Right lobe of liver (tissue), 6 donors: ENCODE measurements at regions not wholly inside any gene's neighbourhood (a gene's known extent, or its start where the extent isn't known, plus 50 kb on each side); places are given as distances from the start of the nearest gene placed in this dataset.

Experiments
- ATAC-seq, 4 donors: fragments of 200-7000 bp; cut with Tn5 transposase; one replicate each; pipeline ENCODE4 v1.9.1; 2020; ENCODE audit warnings: mild to moderate bottlenecking in 4 of 4, moderate library complexity in 4 of 4
- DNase-seq, 3 donors: peaks; one replicate each; pipeline ENCODE4 v3.0.0-alpha.2; 2020
- H3K27ac ChIP-seq, 3 donors: fragments of 200-600 bp; one replicate each; pipeline ENCODE4 v1.8.0; 2022
- H3K27me3 ChIP-seq, 2 donors: fragments of 200-600 bp; one replicate each; pipeline ENCODE4 v1.8.0; 2022
- H3K36me3 ChIP-seq, 4 donors: fragments of 200-600 bp; sonication (generic) in 1 of 4; one replicate each; pipeline versions ENCODE4 v1.5.1 to v1.8.0; 2017 to 2022; ENCODE audit warnings: control low read depth in 1 of 4
- H3K4me1 ChIP-seq, 4 donors: fragments of 200-600 bp; sonication (generic) in 1 of 4; one replicate each; pipeline versions ENCODE4 v1.5.1 to v1.8.0; 2017 to 2022; ENCODE audit warnings: control low read depth in 1 of 4
- H3K4me3 ChIP-seq, 3 donors: fragments of 200-600 bp; one replicate each; pipeline ENCODE4 v1.8.0; 2022
- H3K9me3 ChIP-seq, 4 donors: fragments of 200-600 bp; sonication (generic) in 1 of 4; one replicate each; pipeline versions ENCODE4 v1.5.1 to v1.8.0; 2017 to 2022; ENCODE audit warnings: control low read depth in 1 of 4
- POLR2A ChIP-seq: fragments of 450-650 bp; IDR thresholded peaks from one replicate; pipeline ENCODE4 v1.6.1; 2017; ENCODE audit warnings: antibody characterized with exemption, mild to moderate bottlenecking
- WGBS: methylation state at CpG from one replicate; pipeline ENCODE4 v1.1.6; 2018; ENCODE audit warnings: low coverage, low lambda C conversion rate; ENCODE audit not compliant: insufficient coverage; ENCODE audit errors: missing lambda C conversion rate; 5-methylcytosine and 5-hydroxymethylcytosine counted together
- intact Hi-C, 2 donors: fragments of 100-400 bp; cut with DNase I; formaldehyde crosslinking; loops; one replicate each; pipeline versions ENCODE4 v1.11.2 to v1.14.1; 2022
- TF ChIP-seq, protein P1 (sequence below), 4 donors: fragments of 200-600 bp in 3 of 4; fragments of 450-650 bp in 1 of 4; IDR thresholded peaks; one replicate each; pipeline versions ENCODE4 v1.5.1 to v1.8.0; 2016 to 2022; ENCODE audit warnings: antibody characterized with exemption in 4 of 4, mild to moderate bottlenecking in 2 of 4
- donor health status: DM: no; HTN: yes; CAD: no.
- donor health status: DM: no; HTN: no; CAD: no.
- donor health status: DM: no; HTN: no; CAD: no.
- donor health status: DM: no; HTN: yes; CAD: no.
- donor health status: DM: no; HTN: yes; CAD: no.

DNA sequence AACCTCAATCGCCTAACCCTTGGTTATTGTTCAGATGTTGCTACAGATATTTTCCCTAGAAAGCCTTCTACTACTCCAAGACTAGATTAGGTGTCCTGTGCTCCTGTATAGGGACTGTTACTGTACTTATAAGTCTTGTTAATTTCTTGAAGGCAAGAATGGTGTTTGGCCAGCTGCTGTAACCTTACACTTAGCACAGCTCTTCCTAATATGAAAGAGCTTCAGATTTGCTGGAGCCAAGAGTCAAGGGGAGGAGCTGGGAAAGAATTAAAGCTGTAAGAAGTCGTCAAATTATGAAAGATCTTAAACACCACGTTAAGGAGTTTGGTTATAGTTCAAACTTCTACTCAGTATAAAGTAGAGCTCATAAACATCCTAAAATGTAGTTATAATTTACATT lies 245.9 kb upstream of the TLL1 start:
- Histone ChIP-seq H3K27ac (no peak overlapping the region), H3K9me3 (no peaks in the 10 kb centered on the region), H3K4me3 (no peak overlapping the region), H3K27me3 (no peaks in the 10 kb centered on the region), H3K36me3 (no peaks in the 10 kb centered on the region), H3K4me1 (no peaks in the 10 kb centered on the region)
- ATAC-seq (no peak), DNase-seq (no peak)
- TF ChIP-seq, protein P1, sequence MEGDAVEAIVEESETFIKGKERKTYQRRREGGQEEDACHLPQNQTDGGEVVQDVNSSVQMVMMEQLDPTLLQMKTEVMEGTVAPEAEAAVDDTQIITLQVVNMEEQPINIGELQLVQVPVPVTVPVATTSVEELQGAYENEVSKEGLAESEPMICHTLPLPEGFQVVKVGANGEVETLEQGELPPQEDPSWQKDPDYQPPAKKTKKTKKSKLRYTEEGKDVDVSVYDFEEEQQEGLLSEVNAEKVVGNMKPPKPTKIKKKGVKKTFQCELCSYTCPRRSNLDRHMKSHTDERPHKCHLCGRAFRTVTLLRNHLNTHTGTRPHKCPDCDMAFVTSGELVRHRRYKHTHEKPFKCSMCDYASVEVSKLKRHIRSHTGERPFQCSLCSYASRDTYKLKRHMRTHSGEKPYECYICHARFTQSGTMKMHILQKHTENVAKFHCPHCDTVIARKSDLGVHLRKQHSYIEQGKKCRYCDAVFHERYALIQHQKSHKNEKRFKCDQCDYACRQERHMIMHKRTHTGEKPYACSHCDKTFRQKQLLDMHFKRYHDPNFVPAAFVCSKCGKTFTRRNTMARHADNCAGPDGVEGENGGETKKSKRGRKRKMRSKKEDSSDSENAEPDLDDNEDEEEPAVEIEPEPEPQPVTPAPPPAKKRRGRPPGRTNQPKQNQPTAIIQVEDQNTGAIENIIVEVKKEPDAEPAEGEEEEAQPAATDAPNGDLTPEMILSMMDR (IDR thresholded peaks at IDR 0.05): no peak
- no peak for TF ChIP-seq POLR2A
- 65% methylated on average over 3 of the region's 3 CpGs for WGBS
- intact Hi-C loops: no loop called here

DNA sequence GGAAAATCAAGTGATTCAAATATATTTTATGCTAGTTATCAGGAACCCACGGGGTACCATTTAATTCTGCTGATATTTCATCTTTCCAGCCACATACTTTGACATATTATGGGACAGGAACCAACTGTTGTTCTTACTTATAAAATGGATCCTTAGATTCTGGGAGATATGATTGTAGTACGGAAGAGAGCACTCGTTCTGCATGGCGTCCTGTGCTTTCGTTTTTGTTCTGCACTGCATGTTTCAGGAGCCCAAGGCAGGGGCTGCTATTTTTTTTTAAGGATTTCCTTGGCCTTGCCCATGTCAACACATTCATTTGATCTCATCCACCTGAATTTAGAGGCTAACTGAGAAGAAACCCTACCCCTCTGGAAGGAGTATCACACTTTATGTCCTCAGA lies 245.5 kb upstream of the TLL1 start:
- no peaks in the 10 kb centered on the region for H3K9me3 ChIP-seq
- no peaks in the 10 kb centered on the region for H3K27me3 ChIP-seq
- WGBS: 62% methylated on average over 5 of the region's 5 CpGs
- H3K4me3 ChIP-seq: no peak overlapping the region
- intact Hi-C loops: no loop called here
- DNase-seq (no peak), ATAC-seq (no peak)
- no peaks in the 10 kb centered on the region for H3K4me1 ChIP-seq
- H3K27ac ChIP-seq: no peak overlapping the region
- H3K36me3 ChIP-seq: no peaks in the 10 kb centered on the region
- TF ChIP-seq, protein P1 (IDR thresholded peaks at IDR 0.05): no peak
- TF ChIP-seq POLR2A: no peak

DNA sequence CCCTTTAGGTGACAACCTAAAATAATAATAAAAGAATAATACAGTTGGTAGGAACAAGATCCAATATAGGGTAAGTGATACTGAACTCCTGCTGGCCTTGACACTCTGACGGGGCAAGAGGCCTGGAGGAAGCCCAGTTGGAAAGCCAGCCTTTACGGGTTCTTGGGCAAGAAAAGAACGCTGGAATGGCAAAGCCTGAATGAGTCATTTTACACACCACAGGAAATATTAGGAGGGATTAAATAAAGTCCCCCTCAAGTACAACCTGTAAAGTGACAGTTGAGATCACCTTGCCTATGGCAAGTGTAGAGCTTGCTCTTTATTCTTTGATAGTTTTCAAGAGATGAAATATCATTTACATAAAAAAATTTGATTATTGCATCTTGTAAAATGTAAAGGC lies 244.5 kb upstream of the TLL1 start:
- DNase-seq (no peak), ATAC-seq (no peak)
- TF ChIP-seq, protein P1 (IDR thresholded peaks at IDR 0.05): no peak
- no peak for TF ChIP-seq POLR2A
- Histone ChIP-seq H3K4me1 (no peaks in the 10 kb centered on the region), H3K9me3 (no peaks in the 10 kb centered on the region), H3K36me3 (no peaks in the 10 kb centered on the region), H3K27ac (no peak overlapping the region), H3K4me3 (no peak overlapping the region), H3K27me3 (no peaks in the 10 kb centered on the region)
- intact Hi-C loops: no loop called here
- WGBS: 81% methylated on average over 3 of the region's 3 CpGs

DNA sequence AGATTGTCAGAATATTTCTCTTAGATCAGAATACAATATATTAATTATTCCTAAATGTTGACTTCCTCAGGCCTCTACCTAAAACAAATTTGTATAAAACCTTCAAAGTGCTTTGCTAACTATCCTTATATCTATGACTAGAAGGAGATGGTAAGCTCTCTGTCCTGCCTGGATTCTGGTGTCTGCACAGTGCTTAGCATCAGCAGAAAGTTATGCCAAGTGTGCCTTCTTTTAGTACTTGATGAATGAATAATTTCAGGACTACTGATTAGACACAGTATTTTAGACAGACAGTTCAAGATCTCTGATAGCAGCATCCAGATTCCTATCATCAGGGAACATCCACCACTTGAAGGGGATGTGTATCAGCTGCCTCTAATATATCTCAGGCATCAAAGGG lies 242.4 kb upstream of the TLL1 start:
- Histone ChIP-seq H3K27me3 (no peaks in the 10 kb centered on the region), H3K9me3 (no peaks in the 10 kb centered on the region), H3K4me1 (no peaks in the 10 kb centered on the region), H3K4me3 (no peak overlapping the region), H3K27ac (no peak overlapping the region), H3K36me3 (no peaks in the 10 kb centered on the region)
- TF ChIP-seq POLR2A: no peak
- TF ChIP-seq, protein P1 (IDR thresholded peaks at IDR 0.05): no peak
- intact Hi-C loops: no loop called here
- DNase-seq (no peak), ATAC-seq (no peak)

DNA sequence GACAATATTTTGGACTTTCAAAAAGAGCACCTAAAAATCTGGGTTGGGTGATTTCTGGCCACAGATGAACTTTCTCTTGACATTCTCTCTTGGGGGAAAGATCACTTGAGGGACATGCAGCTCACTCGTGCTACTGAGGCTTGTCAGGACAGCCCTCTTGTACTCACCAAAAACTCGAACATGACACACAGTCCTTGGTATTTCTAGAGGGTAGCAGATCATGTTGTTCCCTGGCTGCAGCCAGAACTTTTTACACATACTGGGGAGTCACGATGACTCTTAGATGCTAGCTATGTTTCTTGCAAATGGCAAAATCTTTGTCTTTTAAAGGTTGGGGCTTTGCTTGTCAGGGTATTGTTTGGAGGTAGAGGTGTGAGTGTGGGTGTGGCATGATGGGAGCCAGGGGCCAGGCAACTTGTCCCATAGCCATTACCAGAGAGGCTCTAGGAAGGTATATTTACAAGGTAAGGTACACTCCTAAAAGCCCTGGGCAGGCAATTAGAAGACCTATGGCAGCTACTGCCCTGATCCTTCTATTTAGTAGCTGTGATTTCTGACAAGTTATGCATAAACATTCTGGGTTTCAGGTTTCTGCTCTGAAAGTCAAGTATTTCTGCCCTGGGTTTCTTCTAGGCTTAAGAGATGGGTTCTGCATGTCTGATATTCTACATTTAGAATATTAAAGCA lies 241.7 kb upstream of the TLL1 start:
- Histone ChIP-seq H3K27me3 (no peaks in the 10 kb centered on the region), H3K9me3 (no peaks in the 10 kb centered on the region)
- intact Hi-C loops: no loop called here

More for the DNA sequence above, 241.7 kb upstream of the TLL1 start:
- no peak for TF ChIP-seq POLR2A
- TF ChIP-seq, protein P1 (IDR thresholded peaks at IDR 0.05): no peak
- DNase-seq: no peak
- no peak for ATAC-seq
- Histone ChIP-seq H3K4me1 (no peaks in the 10 kb centered on the region), H3K27ac (no peak overlapping the region), H3K36me3 (no peaks in the 10 kb centered on the region), H3K4me3 (no peak overlapping the region)
- WGBS: 53% methylated on average over 2 of the region's 3 CpGs
